Common myeloid progenitor, CD34-positive (primary cell): ENCODE measurements at regions not wholly inside any gene's neighbourhood (a gene's known extent, or its start where the extent isn't known, plus 50 kb on each side); places are given as distances from the start of the nearest gene placed in this dataset.

Experiments used
- CTCF ChIA-PET: fragments of 350-600 bp; sonication (Branson Sonifier 250); formaldehyde crosslinking; loops from one replicate; lab custom pipeline; 2021; ENCODE audit warnings: antibody characterized with exemption; lab: Charles Lee
- POLR2A ChIA-PET: fragments of 350-600 bp; sonication (Branson Sonifier 250); formaldehyde crosslinking; loops from one replicate; lab custom pipeline; 2021; ENCODE audit warnings: antibody characterized with exemption; lab: Charles Lee
- DNase-seq, 3 donors: peaks; one replicate each; pipeline versions ENCODE4 v3.0.0 to v3.0.0-alpha.2; 2013
- H3K27ac ChIP-seq, 2 experiments: 1 replicate in 1 of 2; 2 replicates in 1 of 2; pipeline ENCODE4 v1.7.0; 2013; ENCODE audit warnings: inconsistent platforms in 2 of 2, low read length in 2 of 2, mild to moderate bottlenecking in 2 of 2, low read depth in 1 of 2, moderate library complexity in 1 of 2; ENCODE audit not compliant: severe bottlenecking in 2 of 2, insufficient read depth in 1 of 2, poor library complexity in 1 of 2
- H3K27me3 ChIP-seq, 5 experiments: replicated peaks in 2 of 5; 1 replicate in 3 of 5; 2 replicates in 2 of 5; pipeline versions ENCODE4 v1.6.1 to v1.7.0; 2013; ENCODE audit warnings: low read length in 4 of 5, mild to moderate bottlenecking in 2 of 5, moderate library complexity in 2 of 5, inconsistent platforms in 1 of 5; ENCODE audit not compliant: insufficient read depth in 5 of 5, control insufficient read depth in 4 of 5
- H3K36me3 ChIP-seq, 4 experiments: 1 replicate in 2 of 4; 2 replicates in 2 of 4; pipeline versions ENCODE4 v1.6.1 to v1.7.0; 2013; ENCODE audit warnings: low read length in 3 of 4, control low read depth in 1 of 4, mild to moderate bottlenecking in 1 of 4; ENCODE audit not compliant: control insufficient read depth in 4 of 4, insufficient read depth in 4 of 4
- H3K4me1 ChIP-seq, 4 experiments: 1 replicate in 3 of 4; 2 replicates in 1 of 4; pipeline versions ENCODE4 v1.6.1 to v1.7.1; 2013; ENCODE audit warnings: low read length in 3 of 4, mild to moderate bottlenecking in 3 of 4, control low read depth in 1 of 4, inconsistent platforms in 1 of 4, moderate library complexity in 1 of 4; ENCODE audit not compliant: control insufficient read depth in 4 of 4, insufficient read depth in 4 of 4; ENCODE audit errors: control extremely low read depth in 1 of 4
- H3K4me3 ChIP-seq, 7 experiments: 1 replicate in 4 of 7; 2 replicates in 3 of 7; pipeline versions ENCODE4 v1.5.1 to v1.7.0; 2013; ENCODE audit warnings: mild to moderate bottlenecking in 7 of 7, low read length in 6 of 7, moderate library complexity in 6 of 7, inconsistent platforms in 2 of 7, low read depth in 2 of 7, control low read depth in 1 of 7; ENCODE audit not compliant: insufficient read depth in 4 of 7, control insufficient read depth in 1 of 7; ENCODE audit errors: extremely low read depth in 1 of 7
- H3K9me3 ChIP-seq, 5 experiments: 1 replicate in 4 of 5; 2 replicates in 1 of 5; pipeline versions ENCODE4 v1.6.1 to v1.7.1; 2013; ENCODE audit warnings: low read length in 4 of 5, mild to moderate bottlenecking in 2 of 5, inconsistent platforms in 1 of 5, low read depth in 1 of 5, moderate library complexity in 1 of 5; ENCODE audit not compliant: control insufficient read depth in 4 of 5, insufficient read depth in 2 of 5; ENCODE audit errors: control extremely low read depth in 1 of 5
- whole genome bisulfite sequencing: methylation state at CpG from one replicate; pipeline ENCODE4 v1.1.5; 2013; ENCODE audit not compliant: insufficient coverage; 5-methylcytosine and 5-hydroxymethylcytosine counted together

- no peaks in the 10 kb centered on the region for H3K9me3 ChIP-seq
- H3K4me3 ChIP-seq: no peak overlapping the region
- 79% methylated on average over 2 of the region's 2 CpGs for WGBS
- H3K36me3 ChIP-seq: peaks cover 0 to 6% (median 4%) of the 10 kb centered on the region in 4 experiments
- H3K4me1 ChIP-seq: peaks cover 3 to 42% (median 19%) of the 10 kb centered on the region in 4 experiments
- H3K27me3 ChIP-seq: no peaks in the 10 kb centered on the region
- ChIA-PET POLR2A (no interaction called here), CTCF (interaction anchor here (0.6 to 1.6 kb wide), 3 partner anchors 11 to 109 kb away, joined by 3 to 5 read pairs (median 4); no protein-coding TSS in a partner anchor)
- peak overlapping the region in 1 of 2 experiments; percentile 40 for H3K27ac ChIP-seq
- DNase-seq: no peak
Observed at GRCh38 chr3:51621091-51621892, 49.8 kb upstream of the TEX264 start.
